ENCODE measurements at regions not wholly inside any gene's neighbourhood (a gene's known extent, or its start where the extent isn't known, plus 50 kb on each side); places are given as distances from the start of the nearest gene placed in this dataset.
"Not testable (repeated sequence)": the region's sequence is repeated elsewhere in the genome, so short reads cannot be mapped to it uniquely, and the experiment has no call there.

GRCh38 chr6:114928731-114929130, 585.9 kb upstream of the HS3ST5 start:
- TF ChIP-seq POLR2AphosphoS5 (IDR thresholded peaks at IDR 0.05; ENCODE audit: low read depth); EZH2 (IDR thresholded peaks at IDR 0.05; ENCODE audit: low read depth, unreplicated experiment); CTCF (conservative IDR thresholded peaks at IDR 0.05; ENCODE audit: low read depth in 2 of 2); REST (IDR thresholded peaks at IDR 0.05; ENCODE audit: unreplicated experiment); ZNF114 (CRISPR knock-in tag; IDR thresholded peaks at IDR 0.05); ZNF331 (CRISPR knock-in tag; IDR thresholded peaks at IDR 0.05; ENCODE audit: low read depth); CREB1 (CRISPR knock-in tag; IDR thresholded peaks at IDR 0.05; ENCODE audit: low read depth); EZH2phosphoT487 (IDR thresholded peaks at IDR 0.05; ENCODE audit: unreplicated experiment): not testable (repeated sequence)

Measured in GM23338 (cell line).